ENCODE measurements at regions not wholly inside any gene's neighbourhood (a gene's known extent, or its start where the extent isn't known, plus 50 kb on each side); places are given as distances from the start of the nearest gene placed in this dataset.

GRCh38 chr12:91743704-91744321 is 401.8 kb downstream of the BTG1 start:
- TF ChIP-seq CTCF (IDR thresholded peaks at IDR 0.05) (no peak), POLR2A (IDR thresholded peaks at IDR 0.05) (no peak)
